NCI-H774 (cell line): ENCODE measurements at regions not wholly inside any gene's neighbourhood (a gene's known extent, or its start where the extent isn't known, plus 50 kb on each side); places are given as distances from the start of the nearest gene placed in this dataset.

ENCODE experiments used
- DNase-seq: peaks from one replicate; lab custom pipeline; 2025; lab: John Stamatoyannopoulos, UW

DNA sequence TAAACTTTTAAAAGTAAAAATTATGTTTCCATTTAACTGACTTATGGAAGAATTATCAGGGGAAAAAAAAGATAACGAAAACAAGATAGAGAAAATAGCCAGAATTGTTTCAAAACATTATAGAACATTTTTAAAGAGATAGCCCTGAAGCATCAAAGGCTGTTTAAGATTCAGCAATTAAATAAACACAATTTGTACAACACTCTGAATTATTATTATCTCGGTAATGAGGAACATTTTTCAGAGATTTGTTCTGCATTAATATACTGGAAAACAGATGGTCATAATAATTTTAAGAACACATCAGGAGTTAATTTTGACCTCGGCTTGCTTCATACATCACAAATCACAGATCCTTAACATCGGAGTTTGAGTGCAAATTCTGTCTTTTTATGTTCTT is 643.8 kb downstream of the SORCS1 start:
- DNase-seq, result no peak

DNA sequence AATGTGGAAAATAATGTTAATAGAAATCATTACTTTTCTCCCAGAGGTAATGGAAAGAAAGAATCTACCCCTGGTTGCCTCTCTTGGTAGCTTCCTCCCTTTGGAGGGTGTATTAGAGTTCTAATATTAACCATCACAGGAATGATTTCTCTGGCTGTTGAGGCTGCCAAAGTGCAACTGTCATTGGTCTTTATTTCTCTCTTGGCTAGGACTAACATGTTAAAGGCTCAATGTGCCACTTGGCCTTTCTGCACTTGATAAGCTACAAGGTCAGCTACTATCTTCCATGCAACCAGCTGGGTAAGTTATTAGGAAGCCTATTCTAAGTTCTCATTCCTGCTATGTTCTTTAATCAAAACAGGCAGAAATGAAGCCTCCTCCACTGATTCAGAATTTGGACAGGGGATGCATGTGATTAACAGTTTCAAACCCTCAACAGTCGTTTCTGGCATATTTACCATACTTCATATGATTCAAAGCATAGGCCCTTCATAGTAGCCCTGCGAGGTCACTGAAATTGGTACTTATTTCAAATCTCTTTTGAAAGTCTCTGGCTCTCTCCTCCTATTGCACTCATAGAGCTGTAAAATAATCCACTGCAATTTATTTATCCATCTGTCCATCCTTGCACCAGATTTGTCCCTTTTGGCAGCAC is 645.0 kb downstream of the SORCS1 start:
- DNase-seq, result no peak

DNA sequence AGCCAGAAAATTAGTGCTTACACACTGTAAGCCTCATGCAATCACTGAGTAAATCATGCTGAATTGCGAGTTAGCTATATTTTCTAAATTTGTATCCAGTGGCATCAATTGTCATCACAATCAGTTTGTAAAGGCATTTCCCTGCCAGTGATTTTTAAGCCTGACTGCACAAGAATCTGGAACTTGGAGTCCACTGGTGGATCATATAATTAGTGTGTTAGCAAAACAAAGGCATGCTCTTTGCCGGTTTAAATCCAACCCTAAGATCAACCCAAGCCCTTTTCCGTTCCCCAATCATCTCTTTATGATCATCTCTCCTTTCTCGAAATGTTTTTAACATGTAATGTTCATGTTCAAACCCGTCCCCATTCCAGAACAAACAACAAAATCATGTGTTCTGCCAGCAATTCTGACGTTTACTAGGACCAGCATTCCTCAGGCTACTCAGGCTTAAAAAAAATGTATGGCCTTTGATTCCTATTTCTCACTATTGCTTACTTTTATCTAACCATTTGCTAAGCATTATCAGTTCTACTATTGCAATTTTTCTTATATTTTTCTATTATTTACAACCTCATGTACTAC is 649.2 kb downstream of the SORCS1 start:
- no peak for DNase-seq

DNA sequence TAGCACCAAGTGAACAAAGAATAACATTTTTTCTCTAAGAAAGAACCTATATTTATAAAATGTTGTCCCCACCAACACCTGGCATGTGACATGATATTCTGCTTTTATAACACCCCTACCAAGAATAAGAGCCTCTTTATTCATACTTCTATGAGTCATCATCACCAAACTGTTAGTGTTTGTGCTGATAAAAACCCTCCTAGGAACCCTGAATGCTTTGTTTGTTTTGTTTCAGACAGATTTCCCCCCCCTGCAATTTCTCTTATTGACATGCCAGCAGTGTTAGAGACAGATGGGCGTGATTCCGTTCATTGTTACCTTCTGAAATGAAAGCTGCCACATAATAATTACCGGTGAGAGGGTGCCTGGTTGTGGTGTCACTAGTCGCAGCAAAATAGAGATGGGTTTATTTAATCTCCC is 651.1 kb downstream of the SORCS1 start:
- no peak for DNase-seq

DNA sequence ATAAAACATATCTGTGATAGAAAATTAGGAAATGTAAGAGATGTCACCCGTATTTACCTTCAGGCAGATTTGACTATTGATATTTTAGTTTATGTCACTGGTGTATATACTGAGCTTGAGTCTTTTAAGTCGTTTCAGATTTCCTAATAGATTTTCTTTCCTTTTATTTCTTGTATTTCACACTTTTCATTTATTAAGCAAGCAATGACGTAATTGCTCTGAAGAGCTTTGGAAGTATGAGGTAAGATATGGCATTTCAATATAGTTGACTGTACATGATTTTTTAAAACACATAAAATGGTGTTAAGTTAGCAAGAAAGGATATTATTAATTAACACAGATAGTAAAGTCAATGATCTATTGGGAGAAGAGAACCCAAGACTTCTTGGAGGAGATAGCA is 652.6 kb downstream of the SORCS1 start:
- no peak for DNase-seq

DNA sequence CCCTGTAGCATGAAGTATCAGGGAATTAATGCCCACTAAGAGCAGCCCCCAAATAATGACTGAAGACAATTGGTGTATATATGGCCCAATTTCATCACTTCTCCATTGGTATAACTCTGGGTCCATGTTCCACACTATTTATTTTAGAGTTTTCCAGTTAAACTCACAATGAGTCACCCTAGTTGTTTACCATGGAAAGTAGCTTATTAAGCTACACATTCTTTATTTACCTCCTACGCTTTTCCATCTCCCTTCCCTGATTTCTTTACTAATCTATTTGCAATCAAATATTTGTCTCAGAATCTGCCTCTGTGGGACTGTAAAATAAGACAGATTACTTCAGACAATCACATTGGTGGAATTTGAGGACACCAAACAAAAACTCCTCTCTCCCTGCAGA is 655.6 kb downstream of the SORCS1 start:
- no peak for DNase-seq

DNA sequence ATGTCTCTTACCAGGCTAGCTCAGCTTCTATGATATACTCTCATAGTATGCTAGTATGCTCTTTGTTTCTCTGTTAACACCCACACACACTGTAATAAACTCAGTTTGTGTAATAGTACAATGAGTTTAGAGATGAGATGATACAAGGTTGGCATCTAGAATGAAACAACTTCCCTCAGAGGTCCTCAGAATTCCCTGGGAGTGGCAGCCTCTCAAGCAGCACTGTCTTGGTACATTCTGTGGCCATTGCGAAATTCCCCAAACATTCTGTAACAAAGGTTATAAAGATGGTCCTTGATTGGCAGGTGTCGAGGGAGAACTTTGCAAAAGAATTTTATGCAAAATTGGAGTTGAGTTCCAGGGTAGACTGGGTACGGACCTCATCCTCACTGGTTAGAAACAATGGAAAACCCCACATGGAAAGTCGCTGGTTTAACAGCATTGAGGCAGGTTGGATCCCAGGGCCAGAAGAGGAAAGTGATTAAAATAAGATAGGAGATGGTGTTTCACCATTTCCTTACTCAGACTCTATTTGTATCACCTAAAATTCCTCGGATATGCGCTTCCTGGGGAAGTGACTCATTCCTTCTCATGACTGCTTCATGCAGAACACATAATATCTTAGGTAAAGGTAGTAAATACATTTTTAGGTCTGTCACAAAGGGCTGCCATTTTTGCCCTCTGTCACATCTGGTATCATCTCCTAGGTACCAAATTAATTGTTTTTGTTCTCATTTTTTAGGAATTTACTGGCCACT is 657.8 kb downstream of the SORCS1 start:
- DNase-seq, result no peak

DNA sequence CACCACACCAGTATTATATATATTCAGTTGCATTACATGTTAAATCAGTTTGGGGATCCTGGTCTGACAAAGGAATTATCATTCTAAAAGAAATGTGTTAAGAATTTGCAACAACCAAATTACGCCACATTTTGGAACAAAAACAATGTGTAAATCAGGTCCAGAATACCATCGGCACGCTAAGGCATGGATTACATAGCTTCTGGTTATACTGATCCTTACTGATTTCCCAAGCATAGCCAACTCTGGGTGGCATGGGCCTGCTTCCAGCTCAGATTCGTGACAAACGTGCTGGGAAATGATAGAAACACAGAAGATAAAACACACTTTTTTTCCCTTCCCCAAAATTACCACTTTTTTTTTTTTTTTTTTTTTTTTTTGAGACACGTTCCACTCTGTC is 660.0 kb downstream of the SORCS1 start:
- DNase-seq, result no peak

DNA sequence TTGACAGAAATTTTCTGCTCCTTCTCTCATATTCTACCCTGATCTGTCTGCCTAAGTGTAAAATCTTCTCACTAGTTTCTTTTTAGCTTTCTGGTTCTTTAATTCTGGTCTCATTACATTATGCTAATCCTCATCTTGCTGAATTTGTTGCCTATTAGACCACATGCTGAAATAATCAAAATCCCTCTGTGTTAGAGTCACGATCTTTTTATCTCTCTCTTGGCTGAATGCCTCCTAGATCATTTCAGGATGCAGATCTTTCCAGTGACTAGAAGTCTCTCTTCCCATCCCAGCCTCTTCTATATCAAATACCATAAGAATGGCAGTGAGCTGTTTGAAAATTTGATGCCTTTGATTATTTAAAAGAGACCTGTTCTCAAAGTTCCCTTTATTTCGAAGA is 661.9 kb downstream of the SORCS1 start:
- no peak for DNase-seq

DNA sequence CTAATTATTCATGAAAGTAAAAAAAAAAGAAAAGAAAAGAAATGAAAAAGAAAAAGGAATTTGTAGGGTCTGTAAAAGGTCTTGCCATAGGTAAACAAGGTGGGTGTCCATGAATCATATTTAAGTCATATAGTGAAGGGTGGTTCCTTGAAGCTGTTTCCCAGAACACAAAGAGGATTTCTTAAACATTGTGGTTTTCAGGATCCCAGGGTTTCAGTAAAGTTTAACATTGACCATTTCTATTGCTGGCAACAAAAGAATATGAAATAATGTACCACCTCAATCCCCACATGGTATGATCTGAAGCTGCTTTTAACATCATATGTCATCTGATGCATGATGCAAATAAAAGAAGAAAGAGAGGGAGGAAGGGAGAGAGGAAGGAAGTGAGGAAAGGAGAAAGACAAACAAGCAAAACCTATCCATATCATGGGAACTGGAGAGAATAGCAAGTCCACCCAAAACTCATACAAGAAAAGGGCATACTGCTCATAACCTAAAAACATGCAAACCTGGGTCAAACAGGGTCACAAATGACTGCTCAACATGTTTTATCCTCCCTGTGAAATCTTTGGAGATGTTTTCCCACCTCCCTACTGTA is 663.5 kb downstream of the SORCS1 start:
- DNase-seq, result no peak

DNA sequence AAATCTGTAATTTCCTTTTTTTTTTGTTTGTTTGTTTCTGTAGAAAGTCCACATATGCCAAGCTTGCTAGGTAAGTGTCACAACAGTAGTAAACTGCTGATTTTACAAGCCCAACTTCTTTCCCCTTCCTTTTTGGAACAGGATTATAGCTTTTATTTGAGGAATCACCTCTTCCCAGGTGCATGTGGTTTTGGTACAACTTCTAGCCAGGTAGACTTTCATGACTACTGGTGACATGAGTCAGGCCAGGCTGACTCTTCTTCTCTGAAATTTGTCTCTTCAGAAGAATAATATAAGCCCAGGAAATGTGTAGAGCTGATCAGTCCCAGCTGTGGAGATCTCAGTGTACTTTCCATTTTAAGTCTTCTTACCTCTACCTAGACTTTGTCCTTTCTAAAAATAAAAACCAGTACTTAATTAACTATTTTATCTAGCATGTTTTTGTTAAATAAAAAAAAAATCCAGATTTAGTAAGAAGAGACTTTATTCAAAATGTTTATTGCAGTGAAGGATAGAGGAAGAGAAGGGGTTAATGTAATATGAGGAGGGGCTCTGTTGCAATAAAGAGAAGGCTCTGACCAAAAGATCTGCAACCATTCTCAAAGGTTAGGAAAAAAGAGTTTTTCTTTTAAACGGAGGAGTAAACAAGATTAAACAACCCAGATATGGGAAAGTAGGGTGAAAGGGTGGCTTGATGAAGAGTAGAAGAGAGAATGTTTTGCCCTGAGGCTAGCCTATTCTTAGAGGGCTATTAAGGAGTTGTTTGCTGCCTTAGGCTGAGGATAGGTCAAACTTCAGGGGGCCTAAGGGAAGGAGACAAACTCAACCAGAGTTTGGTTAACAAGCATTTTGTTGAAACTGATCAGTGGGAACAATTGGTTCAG is 664.2 kb downstream of the SORCS1 start:
- no peak for DNase-seq

DNA sequence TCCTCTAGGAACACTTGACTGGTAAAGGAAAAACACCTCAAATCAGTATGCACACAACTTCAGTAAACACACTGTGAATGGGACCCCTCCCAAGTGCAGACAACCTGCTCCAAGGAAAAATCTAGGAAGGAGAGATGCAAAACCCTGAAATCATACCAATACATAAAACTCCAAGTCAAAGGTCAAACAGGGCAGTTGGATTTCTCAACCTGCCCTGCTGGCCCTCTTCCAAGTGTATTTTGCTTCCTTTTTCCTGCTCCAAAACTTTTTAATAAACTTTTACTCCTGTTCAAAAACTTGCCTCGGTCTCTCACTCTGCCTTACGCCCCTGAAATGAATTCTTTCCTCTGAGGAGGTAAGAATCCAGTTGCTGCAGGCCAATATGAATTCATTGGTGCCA is 665.1 kb downstream of the SORCS1 start:
- DNase-seq, result no peak

DNA sequence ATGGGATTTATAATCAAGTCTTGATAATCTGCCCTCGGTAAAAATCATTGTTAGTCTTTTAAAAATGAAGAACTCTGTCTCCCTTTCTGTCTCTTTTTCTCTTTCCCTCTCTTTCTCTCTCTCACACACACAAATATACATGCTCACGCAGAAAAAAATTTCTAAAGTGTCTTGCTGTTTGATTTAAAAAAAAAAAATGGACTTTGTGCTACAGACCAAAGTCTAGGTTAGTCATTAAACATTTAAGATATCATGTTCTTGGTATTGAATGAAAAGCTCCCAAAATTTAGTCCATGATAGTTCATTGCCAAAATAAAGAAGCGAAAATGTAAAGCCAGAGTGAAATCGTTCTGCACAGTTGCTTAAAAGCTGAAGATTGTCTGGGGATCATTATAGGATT is 665.8 kb downstream of the SORCS1 start:
- no peak for DNase-seq

DNA sequence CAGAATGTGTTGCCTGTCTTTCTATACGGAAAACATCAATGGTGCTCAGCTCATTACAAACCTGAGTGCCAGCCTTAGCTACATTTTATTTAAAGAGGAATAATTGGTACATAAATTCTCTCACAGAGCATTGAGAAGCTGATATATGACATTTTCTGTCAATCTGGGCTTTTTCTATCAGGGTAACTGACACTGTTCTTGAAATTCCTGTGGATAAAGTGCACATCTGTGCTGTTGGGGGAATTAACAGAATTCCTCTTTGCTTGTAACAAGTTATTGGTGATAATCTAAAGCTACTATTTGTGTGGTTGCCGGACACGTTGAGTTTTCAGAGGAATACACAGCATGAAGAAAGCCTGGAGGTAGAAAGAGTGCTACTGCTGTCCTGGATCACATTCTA is 668.6 kb downstream of the SORCS1 start:
- no peak for DNase-seq

DNA sequence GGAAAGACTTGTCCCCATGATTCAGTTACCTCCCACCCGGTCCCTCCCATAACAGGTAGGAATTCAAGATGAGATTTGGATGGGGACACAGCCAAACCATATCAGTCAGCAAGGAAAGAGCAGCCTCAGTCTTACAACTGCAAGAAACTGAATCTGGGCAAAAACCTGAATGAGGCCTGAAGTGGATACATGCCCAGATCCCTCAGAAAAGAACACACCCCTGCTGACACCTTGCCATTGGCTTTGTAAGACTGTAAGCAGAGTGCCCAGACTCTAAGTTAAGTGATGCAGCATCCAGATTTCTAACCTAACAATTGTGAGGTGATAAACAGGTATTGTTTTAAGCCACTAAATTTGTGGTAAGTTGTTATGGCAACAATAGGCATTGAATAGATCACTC is 670.8 kb downstream of the SORCS1 start:
- no peak for DNase-seq

DNA sequence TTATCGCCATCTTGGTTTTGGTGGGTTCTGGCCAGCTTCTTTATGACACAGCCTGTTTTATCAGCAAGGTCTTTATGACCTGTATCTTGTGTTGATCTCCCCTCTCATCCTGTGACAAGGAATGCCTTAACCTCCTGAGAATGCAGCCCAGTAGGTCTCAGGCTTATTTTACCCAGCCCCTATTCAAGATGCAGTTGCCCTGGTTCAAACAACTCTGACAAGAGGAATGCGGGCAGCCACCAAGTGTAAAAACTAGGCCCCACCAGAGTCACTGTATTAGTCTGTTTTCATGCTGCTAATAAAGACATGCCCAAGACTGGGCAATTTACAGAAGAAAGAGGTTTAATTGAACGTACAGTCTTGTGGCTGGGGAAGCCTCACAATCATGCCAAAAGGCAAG is 671.3 kb downstream of the SORCS1 start:
- no peak for DNase-seq

DNA sequence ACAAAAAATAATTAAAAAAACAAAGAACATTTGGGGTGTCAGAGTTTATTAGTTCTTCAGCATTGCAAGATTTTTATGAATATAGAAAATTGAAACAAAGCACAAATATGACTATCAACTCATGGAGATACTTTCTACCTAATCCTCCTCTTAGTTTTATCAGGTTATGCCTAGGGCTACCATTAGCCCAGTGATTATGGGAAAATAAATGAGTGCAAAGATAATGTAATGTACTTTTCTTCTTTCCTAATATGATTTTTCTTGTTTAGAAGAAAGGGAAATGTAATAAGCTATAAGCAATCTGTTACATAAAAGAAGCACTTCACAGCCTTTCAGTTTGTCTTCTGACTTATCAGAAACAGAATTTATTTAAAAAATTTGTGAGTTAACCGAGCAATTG is 676.8 kb downstream of the SORCS1 start:
- no peak for DNase-seq

DNA sequence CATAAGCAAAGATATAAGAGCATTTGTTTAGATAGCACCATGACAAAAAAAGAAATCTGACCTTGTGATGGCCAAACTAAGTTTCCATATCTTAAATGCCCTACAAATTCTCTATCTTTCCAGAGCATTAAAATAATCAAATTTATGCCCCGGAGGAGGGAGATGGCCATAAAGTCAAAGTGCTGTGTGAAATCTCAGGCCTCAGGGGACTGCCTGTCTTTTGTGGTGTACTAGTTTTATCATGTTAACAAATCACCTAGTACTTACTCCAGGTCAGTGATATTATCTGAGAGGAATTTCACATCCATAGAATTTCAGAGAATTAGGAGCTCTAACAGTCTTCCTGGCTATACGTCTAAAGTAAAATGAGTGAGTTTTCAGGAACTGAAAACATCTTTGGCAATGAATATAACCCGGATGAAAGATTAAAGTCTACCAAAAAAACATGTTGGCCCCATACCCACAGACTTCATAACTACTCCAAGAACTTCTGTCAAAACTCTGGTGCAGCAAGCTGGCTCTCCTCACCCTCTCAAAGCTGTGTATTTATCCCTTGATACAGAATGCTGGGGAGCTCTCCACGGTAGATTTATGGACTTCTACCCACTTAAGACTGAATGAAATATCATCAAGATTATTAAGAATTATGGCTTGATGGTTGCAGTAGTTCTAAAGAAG is 682.8 kb downstream of the SORCS1 start:
- no peak for DNase-seq

DNA sequence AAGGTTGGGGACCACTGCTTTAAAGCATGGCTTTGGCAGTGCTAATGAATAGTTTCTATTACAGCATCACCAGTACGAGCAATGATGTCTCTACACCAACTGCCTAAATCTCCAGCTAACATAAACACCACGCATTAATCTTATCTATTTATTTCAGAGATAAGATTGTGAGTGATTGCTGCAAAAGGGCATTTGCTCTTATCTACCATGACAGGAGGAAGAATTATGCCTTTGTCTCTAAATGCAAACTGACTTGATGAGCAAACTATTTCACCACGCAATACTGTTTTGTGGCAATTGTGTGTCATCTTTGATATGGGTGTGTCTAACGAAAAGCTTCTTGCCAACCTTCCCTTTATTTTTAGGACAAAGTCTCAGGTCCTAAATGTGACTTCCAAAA is 684.9 kb downstream of the SORCS1 start:
- DNase-seq, result no peak

DNA sequence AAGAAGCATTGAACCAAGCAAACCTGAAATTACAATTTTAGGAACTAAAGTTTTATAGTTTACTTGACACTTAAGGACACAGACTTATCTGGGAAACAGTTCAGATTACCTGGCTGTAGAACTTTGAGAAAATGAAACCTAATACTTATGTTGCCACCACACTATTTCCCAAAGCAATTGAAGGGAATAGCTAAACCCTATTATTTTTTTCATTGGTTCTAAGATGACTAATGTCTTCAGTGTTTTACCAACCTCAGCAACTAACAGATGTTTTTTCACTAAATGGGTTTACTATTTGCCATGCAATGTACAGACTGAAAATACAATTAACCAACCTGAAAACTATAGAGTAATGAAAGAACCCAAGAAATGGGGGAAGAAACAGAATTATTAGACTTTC is 689.6 kb downstream of the SORCS1 start:
- DNase-seq, result no peak

DNA sequence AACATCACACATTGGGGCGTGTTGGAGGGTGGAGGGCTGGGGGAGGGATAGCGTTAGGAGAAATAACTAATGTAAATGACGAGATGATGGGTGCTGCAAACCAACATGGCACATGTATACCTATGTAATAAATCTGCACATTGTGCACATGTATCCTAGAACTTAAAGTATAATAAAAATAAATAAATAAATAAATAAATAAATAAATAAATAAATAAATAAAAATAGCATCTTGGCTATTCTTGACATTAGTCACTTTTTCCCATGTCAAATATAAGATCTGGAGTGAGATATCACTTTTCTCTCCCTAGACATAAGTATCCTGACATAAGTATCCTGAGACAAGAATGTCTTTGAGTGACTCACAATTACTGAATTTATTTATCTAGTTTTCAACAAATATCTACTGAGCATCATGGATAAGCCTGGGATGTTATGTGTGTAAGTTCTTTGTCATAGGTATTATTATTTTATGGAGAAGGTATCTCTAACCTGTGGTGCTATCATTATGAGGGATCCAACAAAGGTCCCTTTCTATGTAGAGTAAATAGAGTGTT is 691.3 kb downstream of the SORCS1 start:
- DNase-seq, result no peak
